HG03439 (cell line): ENCODE measurements at regions not wholly inside any gene's neighbourhood (a gene's known extent, or its start where the extent isn't known, plus 50 kb on each side); places are given as distances from the start of the nearest gene placed in this dataset.
"Not testable (repeated sequence)": the region's sequence is repeated elsewhere in the genome, so short reads cannot be mapped to it uniquely, and the experiment has no call there.

ENCODE experiments used
- ATAC-seq: cut with Tn5 transposase; IDR thresholded peaks from one replicate; pipeline ENCODE4 v1.9.1; 2021; ENCODE audit warnings: mild to moderate bottlenecking, moderate library complexity; ENCODE audit not compliant: unreplicated experiment

- no peak for ATAC-seq
Measured at GRCh38 chr3:144957398-144958101, 985.9 kb downstream of the DIPK2A start.

GRCh38 chr3:144963810-144964209 lies 992.2 kb downstream of the DIPK2A start:
- ATAC-seq = no peak

GRCh38 chr3:144966560-144966959 lies 994.9 kb downstream of the DIPK2A start:
- no peak for ATAC-seq

GRCh38 chr3:144968750-144969350 lies 997.2 kb downstream of the DIPK2A start:
- no peak for ATAC-seq

- ATAC-seq = not testable (repeated sequence)
Measured at GRCh38 chr3:144984481-144984880, 1012.9 kb downstream of the DIPK2A start.

GRCh38 chr3:144989807-144990206 lies 1018.2 kb downstream of the DIPK2A start:
- ATAC-seq = no peak

- ATAC-seq = no peak
Measured at GRCh38 chr3:144995856-144996255, 1024.2 kb downstream of the DIPK2A start.

- no peak for ATAC-seq
Measured at GRCh38 chr3:145005427-145005826, 1033.8 kb downstream of the DIPK2A start.

- no peak for ATAC-seq
Measured at GRCh38 chr3:145006271-145006670, 1034.6 kb downstream of the DIPK2A start.

- ATAC-seq = no peak
Measured at GRCh38 chr3:145013931-145014330, 1042.3 kb downstream of the DIPK2A start.

GRCh38 chr3:145015253-145015652 lies 1043.6 kb downstream of the DIPK2A start:
- no peak for ATAC-seq

GRCh38 chr3:145017959-145018358 lies 1046.3 kb downstream of the DIPK2A start:
- ATAC-seq = no peak

- ATAC-seq = no peak
Measured at GRCh38 chr3:145022447-145022846, 1050.8 kb downstream of the DIPK2A start.

- no peak for ATAC-seq
Measured at GRCh38 chr3:145024700-145025099, 1053.1 kb downstream of the DIPK2A start.

- not testable (repeated sequence) for ATAC-seq
Measured at GRCh38 chr3:145027186-145027585, 1055.6 kb downstream of the DIPK2A start.

GRCh38 chr3:145032791-145033190 lies 1061.2 kb downstream of the DIPK2A start:
- no peak for ATAC-seq

- no peak for ATAC-seq
Measured at GRCh38 chr3:145035682-145036081, 1064.1 kb downstream of the DIPK2A start.

GRCh38 chr3:145054055-145054454 lies 1082.4 kb downstream of the DIPK2A start:
- ATAC-seq = not testable (repeated sequence)

GRCh38 chr3:145055375-145056076 lies 1083.9 kb downstream of the DIPK2A start:
- ATAC-seq = no peak

GRCh38 chr3:145058483-145058882 lies 1086.9 kb downstream of the DIPK2A start:
- no peak for ATAC-seq

GRCh38 chr3:145063616-145064015 lies 1092.0 kb downstream of the DIPK2A start:
- ATAC-seq = no peak

GRCh38 chr3:145070795-145071194 lies 1090.2 kb downstream of the PLOD2 start:
- ATAC-seq = no peak
